ENCODE measurements at regions not wholly inside any gene's neighbourhood (a gene's known extent, or its start where the extent isn't known, plus 50 kb on each side); places are given as distances from the start of the nearest gene placed in this dataset.

DNA sequence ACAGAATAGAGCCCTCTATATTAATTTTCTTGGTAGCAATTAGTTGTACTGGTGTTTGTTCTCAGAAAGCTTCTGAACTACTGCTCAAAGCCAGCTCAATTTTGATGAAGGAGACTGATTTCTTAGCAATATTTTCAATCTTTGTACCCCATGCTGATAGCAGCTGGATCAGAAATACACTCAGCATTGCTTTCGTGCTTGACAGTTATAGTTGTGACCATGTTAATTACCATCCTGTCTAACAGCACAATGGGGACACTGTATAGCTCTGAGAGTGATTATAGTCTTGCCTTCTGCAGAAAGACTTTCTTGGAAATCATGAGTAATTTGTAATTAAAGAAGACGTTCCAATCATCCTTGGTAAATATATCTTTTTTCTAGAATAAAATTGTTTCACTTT, 79.7 kb upstream of the GNPDA2 start:
- TF ChIP-seq, protein P1, sequence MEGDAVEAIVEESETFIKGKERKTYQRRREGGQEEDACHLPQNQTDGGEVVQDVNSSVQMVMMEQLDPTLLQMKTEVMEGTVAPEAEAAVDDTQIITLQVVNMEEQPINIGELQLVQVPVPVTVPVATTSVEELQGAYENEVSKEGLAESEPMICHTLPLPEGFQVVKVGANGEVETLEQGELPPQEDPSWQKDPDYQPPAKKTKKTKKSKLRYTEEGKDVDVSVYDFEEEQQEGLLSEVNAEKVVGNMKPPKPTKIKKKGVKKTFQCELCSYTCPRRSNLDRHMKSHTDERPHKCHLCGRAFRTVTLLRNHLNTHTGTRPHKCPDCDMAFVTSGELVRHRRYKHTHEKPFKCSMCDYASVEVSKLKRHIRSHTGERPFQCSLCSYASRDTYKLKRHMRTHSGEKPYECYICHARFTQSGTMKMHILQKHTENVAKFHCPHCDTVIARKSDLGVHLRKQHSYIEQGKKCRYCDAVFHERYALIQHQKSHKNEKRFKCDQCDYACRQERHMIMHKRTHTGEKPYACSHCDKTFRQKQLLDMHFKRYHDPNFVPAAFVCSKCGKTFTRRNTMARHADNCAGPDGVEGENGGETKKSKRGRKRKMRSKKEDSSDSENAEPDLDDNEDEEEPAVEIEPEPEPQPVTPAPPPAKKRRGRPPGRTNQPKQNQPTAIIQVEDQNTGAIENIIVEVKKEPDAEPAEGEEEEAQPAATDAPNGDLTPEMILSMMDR (IDR thresholded peaks at IDR 0.05), result no peak
- TF ChIP-seq POLR2A (IDR thresholded peaks at IDR 0.05), result no peak
